Neural cell (in vitro differentiated cells): ENCODE measurements at regions not wholly inside any gene's neighbourhood (a gene's known extent, or its start where the extent isn't known, plus 50 kb on each side); places are given as distances from the start of the nearest gene placed in this dataset.

Experiments used
- H2AFZ ChIP-seq: fragments of 200-600, 300-800 bp; sonication (generic), shearing (Covaris generic); 2 replicates; pipeline ENCODE4 v1.6.0; 2014; ENCODE audit warnings: low read depth, mild to moderate bottlenecking, antibody characterized with exemption, low read length, moderate library complexity
- H3F3A ChIP-seq: fragments of 200-600 bp; shearing (Covaris generic); 2 replicates; pipeline ENCODE4 v1.6.1; 2016; ENCODE audit warnings: mild to moderate bottlenecking, moderate library complexity, mixed read lengths, antibody characterized with exemption, low read length; ENCODE audit not compliant: insufficient read depth, poor library complexity, severe bottlenecking
- H3K27ac ChIP-seq: fragments of 200-600, 300-800 bp; sonication (generic), shearing (Covaris generic); 2 replicates; pipeline ENCODE4 v1.5.1; 2014; ENCODE audit warnings: mild to moderate bottlenecking, low read length, moderate library complexity
- H3K27me3 ChIP-seq: fragments of 300-800, 200-600 bp; sonication (generic), shearing (Covaris generic); 2 replicates; pipeline ENCODE4 v1.6.0; 2014; ENCODE audit warnings: mild to moderate bottlenecking, low read depth, low read length, moderate library complexity; ENCODE audit not compliant: insufficient read depth
- H3K36me3 ChIP-seq: fragments of 300-800, 200-600 bp; sonication (generic), shearing (Covaris generic); 2 replicates; pipeline ENCODE4 v1.5.1; 2014; ENCODE audit warnings: mild to moderate bottlenecking, antibody characterized with exemption, low read length, moderate library complexity; ENCODE audit not compliant: insufficient read depth
- H3K4me2 ChIP-seq: fragments of 300-800, 200-600 bp; sonication (generic), shearing (Covaris generic); 2 replicates; pipeline ENCODE4 v1.6.0; 2014; ENCODE audit warnings: mild to moderate bottlenecking, low read length
- H3K4me3 ChIP-seq: fragments of 300-800, 200-600 bp; sonication (generic), shearing (Covaris generic); 2 replicates; pipeline ENCODE4 v1.5.1; 2014; ENCODE audit warnings: mild to moderate bottlenecking, low read length, moderate library complexity
- H3K79me2 ChIP-seq: fragments of 200-600 bp; shearing (Covaris generic); replicated peaks from 2 replicates; pipeline ENCODE4 v1.6.0; 2014; ENCODE audit warnings: mild to moderate bottlenecking, low read length, moderate library complexity; ENCODE audit not compliant: insufficient read depth
- H3K9ac ChIP-seq: fragments of 300-800, 200-600 bp; sonication (generic), shearing (Covaris generic); 2 replicates; pipeline ENCODE4 v1.6.1; 2016; ENCODE audit warnings: mild to moderate bottlenecking, low read length, mixed read lengths
- H3K9me2 ChIP-seq: fragments of 200-600 bp; shearing (Covaris generic); 2 replicates; pipeline ENCODE4 v1.6.1; 2016; ENCODE audit warnings: mild to moderate bottlenecking, low read length, mixed read lengths; ENCODE audit not compliant: insufficient read depth
- H3K9me3 ChIP-seq: fragments of 200-600, 300-800 bp; sonication (generic), shearing (Covaris generic); 2 replicates; pipeline ENCODE4 v1.6.1; 2016; ENCODE audit warnings: mild to moderate bottlenecking, mixed run types, low read length, moderate library complexity, mixed read lengths
- H4K20me1 ChIP-seq: fragments of 200-600 bp; shearing (Covaris generic); 2 replicates; pipeline ENCODE4 v1.6.1; 2016; ENCODE audit warnings: mild to moderate bottlenecking, mixed run types; ENCODE audit not compliant: insufficient read depth
- CTCF ChIP-seq: fragments of 450-650 bp; IDR thresholded peaks from 2 replicates; pipeline ENCODE4 v1.5.1; 2014; ENCODE audit warnings: antibody characterized with exemption, mild to moderate bottlenecking, moderate library complexity; ENCODE audit not compliant: poor library complexity, severe bottlenecking
- EP300 ChIP-seq: fragments of 450-650 bp; conservative IDR thresholded peaks from 2 replicates; pipeline ENCODE4 v1.6.1; 2014; ENCODE audit warnings: antibody characterized with exemption, mild to moderate bottlenecking, moderate library complexity; ENCODE audit not compliant: poor library complexity, severe bottlenecking
- EZH2 ChIP-seq: fragments of 200-600, 300-800 bp; shearing (Covaris generic), sonication (generic); IDR thresholded peaks from 2 replicates; pipeline ENCODE4 v1.6.1; 2014; ENCODE audit warnings: antibody characterized with exemption, low read length, borderline replicate concordance, mild to moderate bottlenecking; ENCODE audit not compliant: insufficient read depth, poor library complexity, severe bottlenecking
- MXI1 ChIP-seq: fragments of 450-650 bp; conservative IDR thresholded peaks from 2 replicates; pipeline ENCODE4 v1.6.1; 2014; ENCODE audit warnings: antibody characterized with exemption, mild to moderate bottlenecking; ENCODE audit not compliant: poor library complexity, severe bottlenecking
- POLR2AphosphoS5 ChIP-seq: IDR thresholded peaks from 2 replicates; pipeline ENCODE4 v1.6.1; 2012
- RAD21 ChIP-seq: fragments of 450-650 bp; conservative IDR thresholded peaks from 2 replicates; pipeline ENCODE4 v1.6.1; 2014; ENCODE audit warnings: antibody characterized with exemption, mild to moderate bottlenecking, moderate library complexity
- REST ChIP-seq: IDR thresholded peaks from 2 replicates; pipeline ENCODE4 v1.6.1; 2012; ENCODE audit warnings: borderline replicate concordance
- SMC3 ChIP-seq: fragments of 450-650 bp; conservative IDR thresholded peaks from 2 replicates; pipeline ENCODE4 v1.6.1; 2014; ENCODE audit warnings: antibody characterized with exemption, mild to moderate bottlenecking, moderate library complexity; ENCODE audit not compliant: poor library complexity
- TAF1 ChIP-seq: IDR thresholded peaks from 2 replicates; pipeline ENCODE4 v1.6.1; 2012; ENCODE audit warnings: low read depth

GRCh38 chr3:31253782-31254181 lies 278.9 kb upstream of the STT3B start:
- H3K27ac ChIP-seq = no peak overlapping the region
- no peaks in the 10 kb centered on the region for H3F3A ChIP-seq
- H3K36me3 ChIP-seq = no peaks in the 10 kb centered on the region
- H4K20me1 ChIP-seq = no peaks in the 10 kb centered on the region
- H3K9me3 ChIP-seq = no peaks in the 10 kb centered on the region
- no peak for TF ChIP-seq CTCF
- TF ChIP-seq TAF1 = no peak
- TF ChIP-seq RAD21 = no peak
- TF ChIP-seq SMC3 = no peak
- TF ChIP-seq POLR2AphosphoS5 = no peak
- TF ChIP-seq MXI1 = no peak
- no peak for TF ChIP-seq EP300
- no peak for TF ChIP-seq REST
- TF ChIP-seq EZH2 = no peak
- H3K79me2 ChIP-seq = no peaks in the 10 kb centered on the region
- H3K4me2 ChIP-seq = no peak overlapping the region
- H3K4me3 ChIP-seq = no peak overlapping the region
- H3K27me3 ChIP-seq = no peaks in the 10 kb centered on the region
- no peak overlapping the region for H3K9ac ChIP-seq
- H3K9me2 ChIP-seq = no peaks in the 10 kb centered on the region
- no peak overlapping the region for H2AFZ ChIP-seq

GRCh38 chr3:31254483-31254882 lies 278.2 kb upstream of the STT3B start:
- no peak for TF ChIP-seq POLR2AphosphoS5
- no peak for TF ChIP-seq CTCF
- TF ChIP-seq SMC3 = no peak
- no peak for TF ChIP-seq TAF1
- TF ChIP-seq EZH2 = no peak
- no peak for TF ChIP-seq EP300
- no peak for TF ChIP-seq REST
- TF ChIP-seq MXI1 = no peak
- no peak for TF ChIP-seq RAD21
- H2AFZ ChIP-seq = no peak overlapping the region

More at GRCh38 chr3:31254483-31254882, 278.2 kb upstream of the STT3B start:
- no peaks in the 10 kb centered on the region for H3K9me2 ChIP-seq
- no peaks in the 10 kb centered on the region for H3K79me2 ChIP-seq
- H3K36me3 ChIP-seq = no peaks in the 10 kb centered on the region
- no peak overlapping the region for H3K4me3 ChIP-seq
- no peaks in the 10 kb centered on the region for H4K20me1 ChIP-seq
- H3K27me3 ChIP-seq = no peaks in the 10 kb centered on the region
- no peaks in the 10 kb centered on the region for H3K9me3 ChIP-seq
- no peak overlapping the region for H3K27ac ChIP-seq
- H3F3A ChIP-seq = no peaks in the 10 kb centered on the region
- no peak overlapping the region for H3K4me2 ChIP-seq
- no peak overlapping the region for H3K9ac ChIP-seq
